Ishikawa (cell line): ENCODE measurements at regions not wholly inside any gene's neighbourhood (a gene's known extent, or its start where the extent isn't known, plus 50 kb on each side); places are given as distances from the start of the nearest gene placed in this dataset.

Experiments
- CEBPB ChIP-seq: IDR thresholded peaks from 2 replicates; pipeline ENCODE4 v1.6.1; 2012
- CREB1 ChIP-seq: IDR thresholded peaks from 2 replicates; pipeline ENCODE4 v1.6.1; 2012; ENCODE audit warnings: low read depth
- EGR1 ChIP-seq: IDR thresholded peaks from 2 replicates; pipeline ENCODE4 v1.6.1; 2012
- EP300 ChIP-seq: IDR thresholded peaks from 2 replicates; pipeline ENCODE4 v1.6.1; 2012; ENCODE audit warnings: borderline replicate concordance
- FOXM1 ChIP-seq: IDR thresholded peaks from 2 replicates; pipeline ENCODE4 v1.6.1; 2012; ENCODE audit warnings: low read depth, borderline replicate concordance
- MAX ChIP-seq: IDR thresholded peaks from 2 replicates; pipeline ENCODE4 v1.6.1; 2012
- NFIC ChIP-seq: IDR thresholded peaks from 2 replicates; pipeline ENCODE4 v1.6.1; 2012
- RAD21 ChIP-seq: IDR thresholded peaks from 2 replicates; pipeline ENCODE4 v1.6.1; 2012; ENCODE audit warnings: low read depth
- TAF1 ChIP-seq: IDR thresholded peaks from 2 replicates; pipeline ENCODE4 v1.6.1; 2012; ENCODE audit warnings: low read depth, mild to moderate bottlenecking
- TCF12 ChIP-seq: IDR thresholded peaks from 2 replicates; pipeline ENCODE4 v1.6.1; 2012; ENCODE audit warnings: low read depth
- TEAD4 ChIP-seq: IDR thresholded peaks from 2 replicates; pipeline ENCODE4 v1.6.1; 2012
- YY1 ChIP-seq: IDR thresholded peaks from 2 replicates; pipeline ENCODE4 v1.6.1; 2012; ENCODE audit warnings: low read depth
- ZBTB7A ChIP-seq: IDR thresholded peaks from 2 replicates; pipeline ENCODE4 v1.6.1; 2012; ENCODE audit warnings: low read depth
- TF ChIP-seq, protein P1 (sequence below): IDR thresholded peaks from 2 replicates; pipeline ENCODE4 v1.6.1; 2012
- TF ChIP-seq, protein P2 (sequence below): IDR thresholded peaks from 2 replicates; pipeline ENCODE4 v1.6.1; 2012; ENCODE audit warnings: low read depth, mild to moderate bottlenecking

DNA sequence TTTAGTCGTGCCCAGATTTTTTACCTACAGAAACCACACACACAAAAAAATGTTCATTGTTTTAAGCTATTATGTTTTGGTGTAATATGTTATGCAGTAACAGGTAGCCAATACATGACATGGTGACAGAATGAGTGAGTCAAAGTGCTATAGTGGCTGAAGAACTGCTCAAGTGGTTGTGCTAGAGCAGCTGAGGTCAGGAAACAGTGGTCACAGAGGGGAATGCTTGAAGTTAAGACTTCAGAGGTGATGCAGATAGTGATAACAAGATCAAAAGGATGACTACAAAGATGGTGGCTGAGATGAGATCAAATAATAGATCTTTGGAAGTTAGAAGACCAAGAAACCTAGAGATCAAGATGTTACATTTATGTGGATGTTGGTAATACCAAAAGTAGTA, 174.3 kb downstream of the KCNE4 start:
- TF ChIP-seq FOXM1 (no peak), TAF1 (no peak), EGR1 (no peak), RAD21 (no peak), NFIC (no peak), ZBTB7A (no peak), MAX (no peak), EP300 (no peak), TEAD4 (no peak), YY1 (no peak), CEBPB (no peak), TCF12 (no peak), CREB1 (no peak)
- TF ChIP-seq, protein P1, sequence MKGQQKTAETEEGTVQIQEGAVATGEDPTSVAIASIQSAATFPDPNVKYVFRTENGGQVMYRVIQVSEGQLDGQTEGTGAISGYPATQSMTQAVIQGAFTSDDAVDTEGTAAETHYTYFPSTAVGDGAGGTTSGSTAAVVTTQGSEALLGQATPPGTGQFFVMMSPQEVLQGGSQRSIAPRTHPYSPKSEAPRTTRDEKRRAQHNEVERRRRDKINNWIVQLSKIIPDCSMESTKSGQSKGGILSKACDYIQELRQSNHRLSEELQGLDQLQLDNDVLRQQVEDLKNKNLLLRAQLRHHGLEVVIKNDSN, result no peak
- TF ChIP-seq, protein P2, sequence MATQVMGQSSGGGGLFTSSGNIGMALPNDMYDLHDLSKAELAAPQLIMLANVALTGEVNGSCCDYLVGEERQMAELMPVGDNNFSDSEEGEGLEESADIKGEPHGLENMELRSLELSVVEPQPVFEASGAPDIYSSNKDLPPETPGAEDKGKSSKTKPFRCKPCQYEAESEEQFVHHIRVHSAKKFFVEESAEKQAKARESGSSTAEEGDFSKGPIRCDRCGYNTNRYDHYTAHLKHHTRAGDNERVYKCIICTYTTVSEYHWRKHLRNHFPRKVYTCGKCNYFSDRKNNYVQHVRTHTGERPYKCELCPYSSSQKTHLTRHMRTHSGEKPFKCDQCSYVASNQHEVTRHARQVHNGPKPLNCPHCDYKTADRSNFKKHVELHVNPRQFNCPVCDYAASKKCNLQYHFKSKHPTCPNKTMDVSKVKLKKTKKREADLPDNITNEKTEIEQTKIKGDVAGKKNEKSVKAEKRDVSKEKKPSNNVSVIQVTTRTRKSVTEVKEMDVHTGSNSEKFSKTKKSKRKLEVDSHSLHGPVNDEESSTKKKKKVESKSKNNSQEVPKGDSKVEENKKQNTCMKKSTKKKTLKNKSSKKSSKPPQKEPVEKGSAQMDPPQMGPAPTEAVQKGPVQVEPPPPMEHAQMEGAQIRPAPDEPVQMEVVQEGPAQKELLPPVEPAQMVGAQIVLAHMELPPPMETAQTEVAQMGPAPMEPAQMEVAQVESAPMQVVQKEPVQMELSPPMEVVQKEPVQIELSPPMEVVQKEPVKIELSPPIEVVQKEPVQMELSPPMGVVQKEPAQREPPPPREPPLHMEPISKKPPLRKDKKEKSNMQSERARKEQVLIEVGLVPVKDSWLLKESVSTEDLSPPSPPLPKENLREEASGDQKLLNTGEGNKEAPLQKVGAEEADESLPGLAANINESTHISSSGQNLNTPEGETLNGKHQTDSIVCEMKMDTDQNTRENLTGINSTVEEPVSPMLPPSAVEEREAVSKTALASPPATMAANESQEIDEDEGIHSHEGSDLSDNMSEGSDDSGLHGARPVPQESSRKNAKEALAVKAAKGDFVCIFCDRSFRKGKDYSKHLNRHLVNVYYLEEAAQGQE, result no peak

GRCh38 chr2:223227338-223227737, 175.3 kb downstream of the KCNE4 start:
- TF ChIP-seq EP300 (no peak), CEBPB (no peak), TAF1 (no peak), TEAD4 (no peak), MAX (no peak), EGR1 (no peak), YY1 (no peak), CREB1 (no peak), NFIC (no peak)

- TF ChIP-seq EGR1 (no peak), NFIC (no peak), TEAD4 (no peak)
- TF ChIP-seq, protein P1, result no peak
These were observed 176.9 kb downstream of the KCNE4 start for GRCh38 chr2:223228871-223229270.

GRCh38 chr2:223230352-223230751, 178.4 kb downstream of the KCNE4 start:
- no peak for TF ChIP-seq TCF12
- no peak for TF ChIP-seq EP300
- TF ChIP-seq, protein P2, result no peak
- no peak for TF ChIP-seq MAX
- no peak for TF ChIP-seq RAD21

- TF ChIP-seq TEAD4 (no peak), EGR1 (no peak), NFIC (no peak), RAD21 (no peak)
These were observed 180.3 kb downstream of the KCNE4 start for GRCh38 chr2:223232285-223232684.

- TF ChIP-seq TCF12 (no peak), CEBPB (no peak), YY1 (no peak), EP300 (no peak), FOXM1 (no peak), TEAD4 (no peak), CREB1 (no peak), EGR1 (no peak), TAF1 (no peak), ZBTB7A (no peak), RAD21 (no peak), MAX (no peak), NFIC (no peak)
- TF ChIP-seq, protein P1, result no peak
- TF ChIP-seq, protein P2, result no peak
These were observed 180.9 kb downstream of the KCNE4 start for GRCh38 chr2:223232896-223233295.
